GM12875 (cell line): ENCODE measurements at regions not wholly inside any gene's neighbourhood (a gene's known extent, or its start where the extent isn't known, plus 50 kb on each side); places are given as distances from the start of the nearest gene placed in this dataset.

Source experiments
- H3K4me3 ChIP-seq: one replicate; pipeline ENCODE4 v1.5.1; 2011; ENCODE audit warnings: low read depth, low read length, control low read depth
- TF ChIP-seq, protein P1 (sequence below): IDR thresholded peaks from 2 replicates; pipeline ENCODE4 v1.5.1; 2011; ENCODE audit warnings: low read depth, mild to moderate bottlenecking, control low read depth, inconsistent platforms, low read length, moderate library complexity, borderline replicate concordance; ENCODE audit not compliant: insufficient read depth

DNA sequence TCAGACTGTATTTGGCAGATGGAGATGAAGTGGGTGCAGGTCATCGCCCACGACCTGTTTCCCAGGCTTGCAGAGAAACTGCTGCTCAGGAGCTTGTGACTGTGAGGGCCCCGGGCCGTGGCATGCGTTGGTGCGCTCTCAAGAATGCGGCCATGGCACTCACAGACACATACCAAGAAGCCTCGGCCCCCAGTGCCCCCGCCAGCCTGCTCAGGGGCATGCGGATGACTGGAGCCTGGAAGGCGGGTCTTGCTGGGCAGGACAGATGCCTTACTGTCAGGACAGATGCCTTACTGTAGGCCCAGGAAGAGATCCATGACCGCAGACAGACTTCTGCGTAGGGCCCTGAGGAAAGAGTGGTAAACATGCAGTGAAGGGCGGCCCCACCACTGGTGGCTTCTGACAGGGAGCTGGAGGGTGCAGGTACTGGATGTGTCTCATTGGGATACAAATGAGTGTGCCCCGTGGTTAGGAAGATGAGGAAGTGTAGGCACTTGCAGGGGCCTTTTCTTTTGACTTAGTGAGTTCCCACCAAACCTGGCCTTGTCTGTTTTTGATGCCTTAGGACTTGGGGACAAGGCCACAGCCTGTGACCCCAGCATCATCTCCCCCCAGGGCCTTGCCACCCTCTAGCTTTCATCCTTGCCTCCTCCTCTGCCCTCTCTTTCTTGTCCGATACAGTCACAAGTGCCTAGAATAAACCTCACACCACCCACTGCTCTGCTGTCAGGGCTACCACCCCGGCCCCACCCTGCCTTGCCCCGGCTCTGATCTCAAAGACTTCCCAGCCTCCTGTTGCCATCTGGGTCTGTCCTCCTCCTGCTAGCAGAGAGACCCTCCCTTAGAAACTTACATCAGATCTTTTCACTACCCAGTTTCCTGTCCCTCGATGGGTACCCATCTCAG lies 68.8 kb upstream of the ABL1 start:
- H3K4me3 ChIP-seq = no peak overlapping the region
- TF ChIP-seq, protein P1, sequence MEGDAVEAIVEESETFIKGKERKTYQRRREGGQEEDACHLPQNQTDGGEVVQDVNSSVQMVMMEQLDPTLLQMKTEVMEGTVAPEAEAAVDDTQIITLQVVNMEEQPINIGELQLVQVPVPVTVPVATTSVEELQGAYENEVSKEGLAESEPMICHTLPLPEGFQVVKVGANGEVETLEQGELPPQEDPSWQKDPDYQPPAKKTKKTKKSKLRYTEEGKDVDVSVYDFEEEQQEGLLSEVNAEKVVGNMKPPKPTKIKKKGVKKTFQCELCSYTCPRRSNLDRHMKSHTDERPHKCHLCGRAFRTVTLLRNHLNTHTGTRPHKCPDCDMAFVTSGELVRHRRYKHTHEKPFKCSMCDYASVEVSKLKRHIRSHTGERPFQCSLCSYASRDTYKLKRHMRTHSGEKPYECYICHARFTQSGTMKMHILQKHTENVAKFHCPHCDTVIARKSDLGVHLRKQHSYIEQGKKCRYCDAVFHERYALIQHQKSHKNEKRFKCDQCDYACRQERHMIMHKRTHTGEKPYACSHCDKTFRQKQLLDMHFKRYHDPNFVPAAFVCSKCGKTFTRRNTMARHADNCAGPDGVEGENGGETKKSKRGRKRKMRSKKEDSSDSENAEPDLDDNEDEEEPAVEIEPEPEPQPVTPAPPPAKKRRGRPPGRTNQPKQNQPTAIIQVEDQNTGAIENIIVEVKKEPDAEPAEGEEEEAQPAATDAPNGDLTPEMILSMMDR = no peak

- H3K4me3 ChIP-seq = no peak overlapping the region
- TF ChIP-seq, protein P1 = no peak
These were observed 68.1 kb upstream of the ABL1 start for GRCh38 chr9:130766927-130767307.

- TF ChIP-seq, protein P1 = no peak
These were observed 66.8 kb upstream of the ABL1 start for GRCh38 chr9:130768265-130768664.

DNA sequence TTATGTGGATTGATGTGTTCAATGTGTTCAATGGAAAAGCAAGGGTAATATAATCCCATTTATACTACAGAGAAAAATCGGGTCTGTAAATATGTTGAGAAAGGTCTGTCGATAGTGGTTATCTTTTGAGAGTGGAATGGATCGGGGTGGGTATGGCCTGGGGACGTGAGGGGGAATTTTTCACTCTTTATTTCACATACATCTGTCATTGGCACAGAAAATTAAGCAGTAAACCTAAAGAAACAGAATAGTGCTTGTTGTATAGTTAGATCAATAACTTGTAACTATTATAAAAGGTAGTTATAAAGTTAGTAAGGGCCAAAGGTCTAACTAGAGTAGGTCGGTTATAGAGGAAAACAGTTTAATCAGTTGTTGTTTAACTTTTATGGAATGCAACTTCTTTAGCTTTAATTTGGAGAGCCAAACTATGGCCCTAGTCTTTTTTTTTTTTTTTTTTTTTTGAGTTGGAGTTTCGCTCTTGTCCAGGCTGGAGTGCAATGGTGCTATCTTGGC lies 66.1 kb upstream of the ABL1 start:
- no peak overlapping the region for H3K4me3 ChIP-seq
- TF ChIP-seq, protein P1 = no peak

More at GRCh38 chr9:130768265-130768664, 66.8 kb upstream of the ABL1 start:
- H3K4me3 ChIP-seq = no peak overlapping the region

DNA sequence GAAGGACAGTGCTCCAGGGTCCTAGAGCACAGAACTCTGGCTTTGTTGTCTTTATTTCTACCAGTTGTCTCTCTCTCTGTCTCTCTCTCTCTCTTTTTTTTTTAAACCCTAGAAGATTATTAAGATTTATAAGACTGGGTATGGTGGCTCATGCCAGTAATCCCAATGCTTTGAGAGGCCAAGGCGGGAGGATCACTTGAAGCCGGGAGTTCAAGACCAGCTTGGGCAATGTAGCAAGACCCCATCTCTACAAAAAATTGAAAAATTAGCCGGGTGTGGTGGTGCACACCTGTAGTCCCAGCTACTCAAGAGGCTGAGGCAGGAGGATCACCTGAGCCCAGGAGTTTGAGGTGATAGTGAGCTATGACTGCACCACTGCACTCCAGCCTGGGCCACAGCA lies 65.0 kb upstream of the ABL1 start:
- TF ChIP-seq, protein P1 = no peak
- no peak overlapping the region for H3K4me3 ChIP-seq

DNA sequence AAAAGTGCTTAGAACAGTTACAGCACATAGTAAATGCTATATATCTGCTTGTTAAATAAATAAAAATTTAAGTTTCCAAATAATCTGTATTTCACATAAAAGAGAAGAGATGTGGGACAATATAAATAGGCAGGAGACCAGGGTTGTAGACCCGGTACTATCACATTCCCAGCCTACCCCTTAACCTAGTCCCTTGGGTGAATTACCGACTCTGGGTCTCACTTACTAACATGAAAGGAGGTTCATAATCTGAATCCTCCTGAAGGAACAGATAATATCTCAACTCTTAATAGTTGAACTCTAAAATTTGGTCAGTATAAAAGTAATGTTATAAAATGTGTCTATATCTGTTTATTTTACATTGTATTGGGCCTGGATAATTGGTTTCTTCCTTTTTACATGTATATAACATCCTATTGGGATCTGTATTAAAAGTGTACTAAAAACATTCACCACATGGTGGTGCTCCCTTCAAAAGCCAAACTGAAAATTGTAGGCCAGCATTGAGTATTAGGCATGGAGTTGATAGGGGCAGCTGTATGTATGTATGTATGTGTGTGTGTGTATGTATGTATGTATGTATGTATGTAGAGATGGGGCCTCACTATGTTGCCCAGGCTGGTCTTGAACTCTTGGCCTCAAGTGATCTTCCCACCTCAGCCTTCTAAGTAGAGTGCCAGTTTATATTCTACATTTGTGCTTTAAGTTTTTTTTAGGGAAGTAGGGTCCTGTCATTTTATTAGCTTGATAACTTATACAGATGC lies 64.2 kb upstream of the ABL1 start:
- H3K4me3 ChIP-seq = no peak overlapping the region
- TF ChIP-seq, protein P1 = peak; percentile 43; the same call in 1 of the 2 replicates

DNA sequence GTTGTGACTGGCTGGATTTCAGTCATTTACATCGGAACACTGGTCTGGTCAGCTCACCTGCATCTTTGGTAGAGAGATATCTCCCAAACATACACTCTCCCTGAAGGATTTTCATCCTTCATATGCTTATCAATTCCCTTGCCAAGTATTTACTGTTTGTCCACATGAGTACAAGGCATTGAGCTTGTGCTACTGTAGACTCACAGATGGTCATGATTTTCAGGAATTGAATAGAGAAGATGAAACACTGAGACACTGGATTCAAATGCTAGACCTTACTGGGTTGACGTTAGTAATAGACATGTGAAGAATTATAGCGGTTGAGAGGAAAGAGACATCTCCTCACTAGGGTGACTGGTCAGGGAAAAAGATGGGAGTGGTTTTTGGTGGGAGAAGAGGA lies 62.9 kb upstream of the ABL1 start:
- H3K4me3 ChIP-seq = no peak overlapping the region
- TF ChIP-seq, protein P1 = no peak
